Retinal pigment epithelial cell (primary cell): ENCODE measurements at regions not wholly inside any gene's neighbourhood (a gene's known extent, or its start where the extent isn't known, plus 50 kb on each side); places are given as distances from the start of the nearest gene placed in this dataset.

ENCODE experiments used
- DNase-seq: peaks from one replicate; pipeline ENCODE4 v3.0.0-alpha.2; 2010; ENCODE audit warnings: low read depth
- H3K4me3 ChIP-seq: 2 replicates; pipeline ENCODE4 v1.5.1; 2011; ENCODE audit warnings: mild to moderate bottlenecking, low read length, control low read depth, moderate library complexity
- CTCF ChIP-seq: conservative IDR thresholded peaks from 2 replicates; pipeline ENCODE4 v1.5.1; 2011; ENCODE audit warnings: low read depth, low read length, control low read depth, inconsistent platforms

GRCh38 chr1:228989992-228990827 lies 254.9 kb downstream of the RHOU start:
- H3K4me3 ChIP-seq, result no peak overlapping the region
- no peak for DNase-seq
- TF ChIP-seq CTCF, result no peak

DNA sequence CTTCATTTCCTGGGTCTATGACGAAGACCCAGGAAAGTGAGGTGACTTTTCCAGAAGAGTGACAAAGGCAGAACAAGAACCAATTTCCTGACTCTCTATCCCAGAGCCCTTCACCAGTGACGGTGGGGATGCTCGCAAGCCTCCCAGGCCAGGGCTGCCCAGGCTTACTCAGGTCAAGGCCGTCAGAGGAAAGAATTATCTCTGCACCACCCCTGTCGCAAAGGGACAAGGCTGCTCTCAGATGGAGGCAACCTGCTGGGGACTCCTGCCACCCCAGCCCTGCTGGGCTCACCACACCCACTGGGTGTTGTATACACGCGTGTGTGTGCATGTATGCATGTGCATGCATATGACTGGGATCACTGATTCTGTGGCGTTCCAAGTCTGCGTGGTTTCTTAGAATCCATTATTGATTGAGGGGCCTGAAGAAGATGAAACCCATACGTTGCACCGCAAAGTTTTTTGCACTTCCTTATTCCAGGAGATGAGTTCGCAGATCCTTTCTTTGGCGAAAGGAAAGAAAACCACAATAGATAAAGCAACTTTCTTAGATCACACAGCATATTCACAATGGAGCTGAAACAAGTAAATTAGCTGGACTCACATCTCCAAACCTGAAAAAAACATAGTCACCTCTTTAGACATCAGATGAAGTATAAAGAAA lies 255.8 kb downstream of the RHOU start:
- no peak for TF ChIP-seq CTCF
- no peak overlapping the region for H3K4me3 ChIP-seq
- no peak for DNase-seq

DNA sequence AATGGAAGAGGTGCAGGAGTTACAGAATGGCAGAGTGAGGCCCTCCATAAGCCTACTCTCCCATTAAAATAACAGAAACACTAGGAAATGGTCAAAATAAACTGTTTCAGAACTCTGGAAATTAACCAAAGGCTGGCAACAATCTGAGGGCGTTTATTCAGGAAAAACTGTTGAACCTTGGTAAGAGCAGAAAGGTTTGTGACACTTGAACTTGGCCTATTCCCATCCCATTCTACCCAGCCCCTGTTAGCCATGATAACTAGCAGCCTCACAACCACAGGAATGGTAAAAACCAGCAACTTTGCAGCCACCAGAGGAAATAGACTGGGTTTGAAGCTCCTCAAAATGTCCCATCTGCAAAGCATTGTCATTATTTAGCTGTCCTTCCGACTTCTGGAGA lies 256.8 kb downstream of the RHOU start:
- DNase-seq, result no peak
- TF ChIP-seq CTCF, result no peak
- no peak overlapping the region for H3K4me3 ChIP-seq

- DNase-seq, result no peak
- H3K4me3 ChIP-seq, result no peak overlapping the region
- no peak for TF ChIP-seq CTCF
These were observed 257.7 kb downstream of the RHOU start for GRCh38 chr1:228992907-228993535.

DNA sequence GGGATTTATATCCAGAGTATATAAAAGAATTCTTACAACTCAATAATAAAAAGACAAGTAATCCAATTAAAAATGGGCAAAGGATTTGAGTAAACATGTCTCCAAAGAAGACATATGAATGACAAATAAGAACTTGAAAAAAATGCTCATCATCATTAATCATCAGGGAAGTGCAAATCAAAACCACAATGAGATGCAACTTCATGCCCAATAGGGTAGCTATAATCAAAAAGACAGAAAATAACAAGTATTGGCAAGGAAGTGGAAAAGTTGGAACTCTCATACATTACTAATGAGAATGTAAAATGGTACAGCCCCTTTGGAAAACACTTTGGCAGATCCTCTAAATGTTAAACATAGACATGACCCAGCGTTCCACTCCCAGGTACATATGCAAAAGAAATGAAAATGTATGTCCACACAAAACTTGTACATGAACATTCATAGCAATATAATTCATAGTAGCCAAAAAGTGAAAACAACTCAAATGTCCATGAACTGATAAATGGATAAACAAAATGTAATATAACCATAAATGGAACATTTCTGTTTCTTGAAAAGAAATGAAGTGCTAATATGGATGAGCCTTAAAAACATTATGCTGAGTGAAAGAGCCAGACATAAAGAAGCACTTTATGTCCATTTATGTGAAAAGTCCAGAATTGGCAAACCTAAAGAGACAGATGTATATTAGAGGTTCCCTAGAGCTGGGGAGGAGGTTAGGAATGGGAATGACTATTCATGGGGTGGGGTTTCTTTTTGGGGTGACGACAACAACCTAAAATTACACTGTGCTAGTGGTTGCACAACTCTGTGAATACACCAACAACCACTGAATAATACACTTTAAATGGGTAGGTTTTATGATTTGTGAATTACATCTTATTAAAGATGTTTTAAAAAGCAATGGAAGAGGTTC lies 259.7 kb downstream of the RHOU start:
- no peak overlapping the region for H3K4me3 ChIP-seq
- TF ChIP-seq CTCF, result no peak
- DNase-seq, result no peak

DNA sequence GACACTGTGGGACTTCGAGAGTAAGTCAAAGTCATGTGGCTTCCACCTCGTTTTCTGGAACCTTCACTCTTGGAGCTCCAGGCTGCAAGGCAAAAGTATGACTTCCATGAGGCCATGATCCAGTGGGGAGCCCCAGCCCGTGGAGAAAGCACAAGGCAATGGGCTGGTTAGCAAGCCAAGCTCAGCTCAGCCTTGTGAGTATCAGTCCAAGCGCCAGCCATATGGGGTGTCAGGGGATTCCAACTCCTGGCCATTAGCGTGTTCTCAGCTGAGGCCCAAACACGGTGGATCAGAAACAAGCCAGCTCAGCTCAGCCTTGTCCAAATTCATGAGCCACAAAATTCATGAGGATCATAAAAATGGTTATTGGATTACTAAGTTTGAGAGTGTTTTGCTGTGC lies 261.0 kb downstream of the RHOU start:
- TF ChIP-seq CTCF, result no peak
- no peak overlapping the region for H3K4me3 ChIP-seq
- DNase-seq, result no peak
